Tibial nerve (tissue), 4 donors: ENCODE measurements at regions not wholly inside any gene's neighbourhood (a gene's known extent, or its start where the extent isn't known, plus 50 kb on each side); places are given as distances from the start of the nearest gene placed in this dataset.

ENCODE experiments used
- DNase-seq, 2 donors: peaks; one replicate each; pipeline ENCODE4 v3.0.0-alpha.2; 2019; ENCODE audit warnings: low spot score in 2 of 2
- H3K27ac ChIP-seq, 4 donors: fragments of 200-600 bp; sonication (generic) in 3 of 4; one replicate each; pipeline ENCODE4 v1.5.1; 2017 to 2019; ENCODE audit warnings: mild to moderate bottlenecking in 1 of 4
- H3K27me3 ChIP-seq, 2 donors: fragments of 200-600 bp; sonication (generic) in 1 of 2; one replicate each; pipeline versions ENCODE4 v1.5.1 to v1.6.0; 2017 to 2019
- H3K36me3 ChIP-seq, 3 donors: fragments of 200-600 bp; sonication (generic); one replicate each; pipeline ENCODE4 v1.5.1; 2018 to 2019
- H3K4me1 ChIP-seq, 4 donors: fragments of 200-600 bp; sonication (generic) in 3 of 4; one replicate each; pipeline ENCODE4 v1.5.1; 2017 to 2019
- H3K4me3 ChIP-seq, 4 donors: fragments of 200-600 bp; sonication (generic) in 3 of 4; one replicate each; pipeline ENCODE4 v1.5.1; 2017 to 2019; ENCODE audit warnings: mild to moderate bottlenecking in 1 of 4, moderate library complexity in 1 of 4
- H3K9me3 ChIP-seq, 4 donors: fragments of 200-600 bp; sonication (generic) in 3 of 4; one replicate each; pipeline ENCODE4 v1.5.1; 2017 to 2019
- CTCF ChIP-seq, 5 experiments: fragments of 200-600 bp in 3 of 5; fragments of 450-650 bp in 2 of 5; sonication (generic) in 3 of 5; IDR thresholded peaks; one replicate each; pipeline ENCODE4 v1.5.1; 2016 to 2019; ENCODE audit warnings: antibody characterized with exemption in 5 of 5, mild to moderate bottlenecking in 3 of 5, moderate library complexity in 2 of 5
- EP300 ChIP-seq, 2 donors: sonication (generic); formaldehyde crosslinking; IDR thresholded peaks; one replicate each; pipeline ENCODE4 v1.6.1; 2017; ENCODE audit warnings: antibody characterized with exemption in 2 of 2, mild to moderate bottlenecking in 1 of 2
- POLR2A ChIP-seq, 2 donors: fragments of 450-650 bp; IDR thresholded peaks; one replicate each; pipeline ENCODE4 v1.6.1; 2017; ENCODE audit warnings: antibody characterized with exemption in 2 of 2, mild to moderate bottlenecking in 2 of 2, moderate library complexity in 2 of 2
- WGBS, 2 donors: methylation state at CpG; one replicate each; pipeline ENCODE4 v1.1.5; 2018; 5-methylcytosine and 5-hydroxymethylcytosine counted together

- DNase-seq = no peak
- Histone ChIP-seq H3K4me1 (peaks cover 0 to 31% (median 6%) of the 10 kb centered on the region in 4 donors), H3K4me3 (no peak overlapping the region), H3K27me3 (peaks cover 0 to 33% of the 10 kb centered on the region in 2 donors), H3K36me3 (no peaks in the 10 kb centered on the region), H3K27ac (no peak overlapping the region), H3K9me3 (peaks cover 0 to 11% (median 0%) of the 10 kb centered on the region in 4 donors)
- TF ChIP-seq EP300 (IDR thresholded peaks at IDR 0.05) (no peak), CTCF (IDR thresholded peaks at IDR 0.05) (no peak), POLR2A (IDR thresholded peaks at IDR 0.05) (no peak)
- 78 to 82% methylated on average over 33 to 35 of the region's 35 CpGs for WGBS, 2 donors
Measured at GRCh38 chr7:377080-378040, 87.4 kb downstream of the FOXL3 start.

GRCh38 chr7:378041-378420 is 88.1 kb downstream of the FOXL3 start:
- TF ChIP-seq POLR2A (IDR thresholded peaks at IDR 0.05) (no peak), CTCF (IDR thresholded peaks at IDR 0.05) (no peak), EP300 (IDR thresholded peaks at IDR 0.05) (no peak)
- no peak for DNase-seq

GRCh38 chr7:378551-379455 is 88.8 kb downstream of the FOXL3 start:
- Histone ChIP-seq H3K27ac (peak overlapping the region in 1 of 4 donors; percentile 1), H3K27me3 (peaks cover 0 to 33% of the 10 kb centered on the region in 2 donors), H3K4me1 (peaks cover 0 to 21% (median 6%) of the 10 kb centered on the region in 4 donors), H3K36me3 (no peaks in the 10 kb centered on the region), H3K9me3 (peaks cover 0 to 25% (median 0%) of the 10 kb centered on the region in 4 donors), H3K4me3 (peak overlapping the region in 3 of 4 donors; percentile 31 to 45 (median 33))
- no peak for DNase-seq
- 74 to 80% methylated on average over 37 to 44 of the region's 44 CpGs for WGBS, 2 donors
- TF ChIP-seq EP300 (IDR thresholded peaks at IDR 0.05) (no peak), CTCF (IDR thresholded peaks at IDR 0.05) (no peak), POLR2A (IDR thresholded peaks at IDR 0.05) (no peak)

More at GRCh38 chr7:378041-378420, 88.1 kb downstream of the FOXL3 start:
- Histone ChIP-seq H3K36me3 (no peaks in the 10 kb centered on the region), H3K27me3 (peaks cover 0 to 33% of the 10 kb centered on the region in 2 donors), H3K9me3 (peaks cover 0 to 18% (median 0%) of the 10 kb centered on the region in 4 donors), H3K4me1 (peaks cover 0 to 27% (median 6%) of the 10 kb centered on the region in 4 donors), H3K27ac (no peak overlapping the region), H3K4me3 (no peak overlapping the region)
- WGBS, 2 donors = 95 to 96% methylated on average over 13 of the region's 13 CpGs

GRCh38 chr7:379456-380138 is 89.6 kb downstream of the FOXL3 start:
- WGBS, 2 donors = 25 to 30% methylated on average over 19 to 41 of the region's 45 CpGs
- Histone ChIP-seq H3K9me3 (peaks cover 0 to 33% (median 2%) of the 10 kb centered on the region in 4 donors), H3K4me3 (peak overlapping the region in 3 of 4 donors; percentile 31 to 45 (median 33)), H3K36me3 (no peaks in the 10 kb centered on the region), H3K27me3 (peaks cover 0 to 33% of the 10 kb centered on the region in 2 donors), H3K4me1 (peaks cover 0 to 21% (median 6%) of the 10 kb centered on the region in 4 donors), H3K27ac (peak overlapping the region in 1 of 4 donors; percentile 1)
- no peak for DNase-seq
- TF ChIP-seq POLR2A (IDR thresholded peaks at IDR 0.05) = no peak
- no peak for TF ChIP-seq EP300 (IDR thresholded peaks at IDR 0.05)
- TF ChIP-seq CTCF (IDR thresholded peaks at IDR 0.05) = no peak
